Sciatic nerve (tissue), 2 donors: ENCODE measurements at regions not wholly inside any gene's neighbourhood (a gene's known extent, or its start where the extent isn't known, plus 50 kb on each side); places are given as distances from the start of the nearest gene placed in this dataset.

Experiments
- ATAC-seq: fragments of 200-7000 bp; cut with Tn5 transposase; one replicate; pipeline ENCODE4 v1.9.1; 2020; ENCODE audit warnings: mild to moderate bottlenecking, moderate library complexity
- DNase-seq: peaks from one replicate; pipeline ENCODE4 v3.0.0-alpha.2; 2020; ENCODE audit warnings: low spot score
- intact Hi-C: fragments of 100-400 bp; cut with DNase I; formaldehyde crosslinking; loops from one replicate; pipeline ENCODE4 v1.14.2; 2022
- donor health status: DM: no; HTN: no; CAD: no.
- donor health status: DM: no; HTN: no; CAD: no.

DNA sequence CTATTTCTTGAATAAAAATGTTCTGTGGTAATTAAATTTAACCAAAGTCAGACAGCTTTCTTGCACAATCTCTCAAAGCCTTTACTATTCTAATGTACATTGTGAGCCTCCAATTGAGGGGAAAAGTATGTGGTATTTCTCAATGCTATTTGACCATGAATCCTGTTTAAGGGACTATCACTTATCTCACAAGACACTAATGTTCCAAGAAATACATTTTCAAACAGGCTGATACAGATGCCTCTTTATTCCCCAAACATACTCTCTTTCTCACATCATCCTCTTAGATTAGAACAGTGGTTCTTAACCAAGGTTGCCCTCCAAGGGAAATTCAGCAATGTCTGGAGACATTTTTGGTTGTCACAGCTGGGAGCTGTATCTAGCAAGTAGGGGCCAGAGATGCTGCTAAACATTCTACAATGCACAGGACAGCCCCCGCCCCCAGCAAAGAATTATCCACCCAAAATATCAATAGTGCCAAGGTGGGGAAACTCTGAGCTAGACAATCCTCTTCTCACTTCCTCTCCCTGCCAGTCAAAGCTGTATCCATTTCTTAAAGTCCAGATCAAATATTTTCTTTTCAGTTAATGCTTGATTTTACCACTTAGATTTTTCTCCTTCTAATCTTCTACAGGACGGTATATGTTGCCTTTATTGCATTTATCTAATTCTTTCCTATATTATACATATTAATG is 129.2 kb upstream of the TRIM2 start:
- DNase-seq (no peak), ATAC-seq (no peak)
- intact Hi-C loops: no loop called here

DNA sequence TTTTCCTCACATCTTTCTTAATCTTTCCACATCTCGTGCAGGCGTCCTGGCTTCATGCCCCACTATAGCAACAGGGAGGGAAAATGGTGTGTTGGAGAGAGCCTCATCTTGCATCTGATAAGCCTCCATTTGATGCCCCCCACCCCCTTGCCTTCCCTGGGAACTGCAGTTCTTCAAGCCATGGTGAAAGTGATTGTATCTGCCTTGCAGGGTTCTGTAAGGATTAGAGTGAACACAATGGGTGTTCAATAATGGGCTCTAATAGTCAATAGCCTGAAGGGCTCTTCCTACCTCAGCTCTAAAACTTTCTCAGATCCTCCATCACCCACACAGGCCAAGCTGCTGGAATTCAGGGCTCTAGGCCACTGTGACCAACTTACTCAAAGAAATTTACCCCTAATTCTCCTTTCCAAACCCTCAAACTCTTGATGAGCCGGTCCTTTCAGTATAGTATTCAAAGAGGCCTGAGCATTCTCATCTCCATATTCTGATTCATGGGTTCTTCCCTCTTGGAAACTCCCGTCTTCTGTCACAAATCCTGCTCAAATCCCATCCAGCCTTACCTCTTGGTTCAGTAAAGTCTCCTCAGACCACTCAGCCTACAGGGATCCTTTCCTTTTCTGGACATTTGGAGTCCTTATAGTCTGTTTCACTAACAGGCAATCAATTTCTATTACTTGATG is 128.3 kb upstream of the TRIM2 start:
- intact Hi-C loops: no loop called here
- ATAC-seq: no peak
- DNase-seq: no peak

DNA sequence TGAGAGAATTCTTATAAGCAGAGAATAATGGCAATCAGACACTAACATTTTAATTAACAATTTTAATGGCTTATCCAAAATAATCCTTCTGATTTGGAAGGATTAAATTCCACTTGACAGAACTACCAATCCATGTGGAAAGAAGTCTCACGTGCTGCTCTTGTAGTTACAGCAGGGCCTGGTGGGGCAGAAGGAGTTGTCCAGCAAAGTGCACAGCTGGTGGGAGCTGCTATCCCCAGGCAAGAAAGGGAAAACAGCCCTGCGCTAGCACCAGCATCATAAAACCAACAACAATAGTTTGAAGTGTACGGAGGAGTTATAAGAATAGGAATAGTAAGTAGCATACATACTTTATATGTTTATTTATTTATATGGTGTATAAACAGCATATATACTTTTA is 127.4 kb upstream of the TRIM2 start:
- ATAC-seq (no peak), DNase-seq (no peak)
- intact Hi-C loops: no loop called here

DNA sequence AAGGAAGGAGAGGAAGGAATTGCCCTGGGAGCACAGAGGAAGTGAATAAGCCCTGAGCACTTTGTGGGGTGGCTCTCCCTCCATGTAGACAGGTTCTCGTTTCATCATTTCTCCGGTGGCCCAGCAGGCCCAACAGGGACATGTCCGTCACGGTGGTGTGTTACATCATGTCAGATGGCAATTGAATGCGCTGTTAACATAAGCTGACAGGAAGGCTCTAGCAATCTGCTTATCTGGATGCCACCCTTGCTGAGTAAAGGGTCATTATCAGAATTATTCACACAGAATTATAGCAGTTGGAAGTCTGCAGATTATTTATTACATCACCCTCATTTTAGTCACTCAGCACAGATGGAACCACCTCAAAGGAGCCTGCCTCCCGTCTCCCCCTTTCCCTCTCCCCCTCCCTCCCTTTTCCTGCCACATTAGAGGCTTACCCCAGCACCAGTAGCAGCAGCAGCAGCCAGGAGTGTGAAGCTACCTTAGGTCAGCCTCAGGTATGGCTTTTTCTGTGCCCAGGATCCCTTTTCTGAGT is 124.3 kb upstream of the TRIM2 start:
- ATAC-seq (no peak), DNase-seq (no peak)
- intact Hi-C loops: loop anchor here (10.0 kb wide), 1 partner anchor 235 kb away; no protein-coding TSS in a partner anchor

DNA sequence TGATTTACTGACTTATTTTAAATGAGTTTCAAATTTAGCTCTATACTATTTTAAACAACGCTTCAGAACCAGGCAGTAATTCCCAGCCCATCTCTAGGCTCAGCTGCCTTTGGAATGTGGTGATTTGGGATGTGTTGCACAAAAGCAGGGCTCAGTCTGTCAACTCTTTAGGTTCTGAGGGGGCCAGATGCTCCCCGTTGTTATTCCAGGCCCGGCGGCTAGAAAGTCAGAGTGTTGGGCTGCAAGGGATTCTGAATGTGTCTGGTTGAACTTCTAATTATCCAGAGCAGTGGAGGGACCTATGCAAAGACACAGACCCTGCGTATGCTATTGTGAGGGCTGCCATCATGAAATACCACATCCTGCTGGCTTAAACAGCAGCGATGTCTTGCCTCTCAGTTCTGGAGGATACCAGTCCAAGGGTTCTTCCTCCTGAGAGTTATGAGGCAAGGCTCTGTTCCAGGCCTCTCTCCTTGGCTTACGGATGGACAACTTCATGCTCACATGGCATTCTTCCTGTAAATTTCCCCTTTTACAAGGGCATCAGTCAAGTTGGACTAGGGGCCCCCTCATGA is 123.2 kb upstream of the TRIM2 start:
- DNase-seq (no peak), ATAC-seq (no peak)
- intact Hi-C loops: loop anchor here (10.0 kb wide), 1 partner anchor 236 kb away; no protein-coding TSS in a partner anchor

DNA sequence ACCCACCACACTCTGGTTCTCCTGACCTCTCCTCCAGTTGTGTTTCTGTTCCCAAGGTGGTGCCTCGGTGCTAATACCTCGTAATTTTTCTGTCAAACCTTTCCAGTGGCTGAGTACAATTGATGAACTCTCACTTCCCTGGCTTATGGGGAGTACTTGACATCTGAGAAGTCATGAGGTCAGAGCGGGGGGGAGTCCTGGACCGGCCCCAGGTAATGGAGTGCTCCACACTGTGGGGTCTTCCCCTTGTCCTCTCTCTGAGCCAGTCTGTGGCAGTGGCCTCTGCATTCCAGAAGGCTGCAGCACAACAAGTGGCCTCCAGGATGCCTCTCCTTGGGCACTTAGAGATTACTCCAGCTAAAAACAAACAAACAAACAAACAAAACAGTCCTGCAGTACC is 122.5 kb upstream of the TRIM2 start:
- DNase-seq (no peak), ATAC-seq (no peak)
- intact Hi-C loops: loop anchor here (10.0 kb wide), 1 partner anchor 237 kb away; no protein-coding TSS in a partner anchor

DNA sequence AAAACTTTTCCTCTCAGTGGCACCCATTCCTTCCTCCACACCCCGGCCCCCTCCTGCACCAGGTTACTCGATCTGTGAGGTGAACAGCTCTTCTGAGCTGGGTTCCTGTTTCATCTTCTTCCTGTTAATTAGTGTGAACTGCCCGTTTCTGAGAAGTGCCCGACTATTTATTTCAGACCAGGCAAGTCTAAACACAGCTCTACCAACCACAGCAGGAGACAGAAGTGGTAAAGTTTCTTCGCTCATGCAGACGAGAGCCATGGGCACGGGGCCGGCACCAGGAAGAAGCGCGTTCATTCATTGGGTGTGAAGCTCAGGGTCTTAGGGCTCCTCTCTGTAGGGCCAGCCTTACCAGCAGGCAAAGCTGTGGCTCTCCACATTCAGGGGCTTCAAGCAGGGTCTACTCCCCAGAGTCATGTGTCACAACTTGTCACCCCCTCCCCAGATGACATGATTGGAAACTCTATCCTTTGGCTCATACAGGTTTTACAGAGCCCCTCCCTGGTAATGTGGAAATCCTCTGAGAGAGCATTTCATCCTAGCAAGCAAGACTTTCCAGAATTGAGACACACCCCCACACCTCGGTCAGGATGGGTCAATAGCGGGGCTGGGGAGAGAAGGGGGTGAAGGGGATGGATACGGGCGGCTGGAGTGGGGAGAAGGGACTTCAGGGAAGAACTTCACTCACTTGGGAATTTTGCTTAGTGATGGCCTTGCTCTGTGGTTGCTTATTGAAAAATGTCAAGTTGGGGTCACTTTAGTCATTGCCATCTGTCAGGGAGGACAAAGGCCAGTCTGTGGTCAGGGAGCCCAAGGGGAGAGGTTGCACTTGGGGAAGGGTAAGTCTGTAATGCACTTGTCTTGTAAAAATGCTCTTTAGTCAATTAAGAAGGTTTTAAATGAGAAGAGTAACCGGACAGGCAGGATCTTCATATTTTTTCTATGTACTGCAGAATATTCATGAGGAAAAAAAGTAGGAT is 121.6 kb upstream of the TRIM2 start:
- DNase-seq (peak; percentile 40), ATAC-seq (no peak)
- intact Hi-C loops: loop anchor here (10.0 kb wide), 1 partner anchor 238 kb away; no protein-coding TSS in a partner anchor

DNA sequence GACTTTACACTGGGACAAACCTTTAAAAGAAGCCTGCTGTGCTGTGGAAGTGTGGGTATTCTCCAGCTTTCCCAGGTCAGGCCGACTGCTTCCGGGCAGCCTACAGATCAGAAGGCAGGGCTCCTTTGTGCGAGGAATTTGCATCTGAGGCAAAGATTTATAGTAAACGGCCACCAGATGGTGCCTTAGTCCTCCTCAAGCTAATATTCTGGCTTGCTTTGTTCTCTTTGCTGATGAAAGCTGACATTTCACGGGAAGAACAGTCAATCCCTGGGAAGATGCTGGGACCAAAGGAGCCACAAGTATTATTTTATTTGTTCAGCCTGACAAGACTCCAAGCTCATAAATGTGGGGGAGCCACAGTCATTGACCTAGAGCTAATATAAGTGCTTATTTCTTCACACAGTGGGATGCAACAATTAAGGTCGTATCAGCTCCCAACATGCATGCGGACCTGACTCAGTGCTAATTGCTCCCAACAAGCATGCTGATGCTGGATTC is 120.7 kb upstream of the TRIM2 start:
- peak; percentile 84 for ATAC-seq
- intact Hi-C loops: loop anchor here (10.0 kb wide), 1 partner anchor 239 kb away; no protein-coding TSS in a partner anchor
- DNase-seq: no peak

DNA sequence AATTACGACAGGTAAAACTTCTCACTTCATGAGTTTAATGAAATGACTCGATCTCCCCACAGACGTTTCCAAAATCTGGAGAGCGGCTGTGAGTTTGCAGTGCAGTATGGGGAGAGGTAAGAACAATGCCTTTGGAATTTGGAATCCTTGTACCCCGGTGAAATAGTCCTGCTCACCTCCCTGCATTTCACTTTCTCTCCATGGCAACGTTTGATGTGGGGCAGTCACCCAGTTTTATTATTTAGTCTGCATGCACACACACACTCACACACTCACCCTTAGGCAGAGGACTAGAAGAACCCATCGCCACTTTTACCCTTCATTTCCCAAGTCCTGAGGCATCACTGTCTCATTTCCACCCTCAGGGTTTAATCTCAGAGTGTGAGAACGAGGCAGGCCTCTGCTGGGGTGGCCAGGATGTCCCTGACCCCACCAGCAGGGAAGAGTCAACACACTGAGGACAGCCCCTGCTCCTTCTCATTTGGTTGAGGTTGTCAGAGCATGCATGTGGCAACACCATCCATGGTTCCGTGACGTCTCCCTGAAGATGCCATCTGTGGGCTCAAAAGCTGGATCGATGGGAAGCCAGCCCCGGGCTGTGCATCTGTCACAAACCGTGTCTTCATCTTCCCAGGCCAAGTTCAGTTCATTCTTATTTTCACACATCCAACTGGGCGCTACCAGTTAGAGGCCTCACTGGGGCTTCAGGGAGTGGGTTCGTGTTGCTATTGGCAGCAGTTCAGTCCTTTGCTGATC is 119.8 kb upstream of the TRIM2 start:
- intact Hi-C loops: loop anchor here (2.0 to 10.0 kb wide), 2 partner anchors 44 to 240 kb away; no protein-coding TSS in a partner anchor
- no peak for DNase-seq
- ATAC-seq: no peak

DNA sequence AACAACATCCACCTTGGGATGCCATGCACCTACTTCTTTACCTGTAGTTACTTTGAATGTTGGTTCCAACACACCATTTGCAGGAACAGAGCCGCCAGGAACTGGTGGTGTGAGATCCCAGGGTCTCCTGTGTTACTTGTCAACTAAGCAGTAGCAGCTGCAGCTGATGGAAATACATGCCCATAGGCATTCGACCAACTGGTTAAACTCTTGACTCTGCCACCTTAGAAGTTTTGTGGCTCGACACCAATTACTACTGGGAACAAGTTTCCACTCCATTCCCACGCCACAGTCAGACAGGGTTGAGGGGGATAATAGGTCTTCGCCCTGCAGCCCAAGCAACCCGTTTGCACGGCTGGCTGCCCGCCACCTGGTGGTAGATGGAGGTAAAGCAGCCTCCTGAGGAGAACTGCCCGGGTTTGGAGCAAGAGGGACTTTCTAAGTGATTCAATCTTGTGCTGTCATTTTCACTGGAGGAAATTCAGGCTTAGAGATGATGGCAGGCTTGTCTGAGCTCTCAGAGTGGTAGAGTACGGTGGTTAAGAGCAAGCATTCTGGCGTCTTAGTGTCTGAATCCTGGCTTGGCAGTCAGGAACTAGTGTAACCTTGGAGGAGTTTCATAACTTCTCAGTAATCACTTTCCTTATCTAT is 119.1 kb upstream of the TRIM2 start:
- DNase-seq: peak; percentile 86
- ATAC-seq: peak; percentile 72
- intact Hi-C loops: loop anchor here (2.0 to 10.0 kb wide), 2 partner anchors 44 to 240 kb away; no protein-coding TSS in a partner anchor

DNA sequence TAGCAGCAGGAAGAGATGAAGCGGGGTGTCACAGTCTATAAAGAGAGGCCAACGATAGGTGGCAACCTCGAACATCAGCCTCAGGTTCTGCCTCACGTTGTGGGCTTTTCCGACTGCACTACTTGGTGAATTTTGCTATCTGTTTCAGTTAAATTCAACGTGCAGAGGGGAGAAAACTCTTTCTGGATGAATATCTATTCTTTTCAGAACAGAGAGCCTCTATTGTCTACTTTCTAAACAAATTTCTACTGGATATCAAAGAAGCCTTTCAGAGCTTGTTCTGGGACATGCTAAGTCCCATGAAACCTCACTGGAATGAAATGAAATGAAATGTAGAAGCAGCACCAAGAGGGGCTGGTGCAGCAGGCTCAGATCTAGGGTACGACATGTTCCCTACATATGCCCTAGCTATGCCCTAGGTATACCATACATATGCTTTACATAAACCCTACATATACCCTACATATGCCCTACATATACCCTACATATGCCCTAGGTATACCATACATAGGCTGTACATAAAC is 116.5 kb upstream of the TRIM2 start:
- peak; percentile 14 for ATAC-seq
- no peak for DNase-seq
- intact Hi-C loops: loop anchor here (10.0 kb wide), 1 partner anchor 243 kb away; no protein-coding TSS in a partner anchor

DNA sequence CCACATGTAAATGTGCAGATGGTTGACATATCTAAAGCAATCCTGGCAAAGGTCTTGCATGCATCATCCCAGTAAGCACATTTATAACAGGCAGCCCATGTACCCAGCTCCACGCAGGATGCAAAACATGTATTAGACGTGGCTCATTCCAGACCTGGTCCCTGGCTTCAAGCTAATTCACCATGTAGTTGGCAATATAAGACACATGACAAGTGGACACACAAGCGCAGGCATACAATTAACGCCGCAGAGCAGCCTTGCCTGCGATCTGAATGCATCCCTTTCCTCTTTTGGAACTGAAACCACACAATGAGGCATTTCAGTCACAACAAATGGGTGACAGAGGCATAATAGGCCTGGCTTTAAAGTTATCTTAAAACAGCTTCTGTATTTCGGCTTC is 114.5 kb upstream of the TRIM2 start:
- intact Hi-C loops: loop anchor here (10.0 kb wide), 1 partner anchor 245 kb away; no protein-coding TSS in a partner anchor
- no peak for ATAC-seq
- no peak for DNase-seq

DNA sequence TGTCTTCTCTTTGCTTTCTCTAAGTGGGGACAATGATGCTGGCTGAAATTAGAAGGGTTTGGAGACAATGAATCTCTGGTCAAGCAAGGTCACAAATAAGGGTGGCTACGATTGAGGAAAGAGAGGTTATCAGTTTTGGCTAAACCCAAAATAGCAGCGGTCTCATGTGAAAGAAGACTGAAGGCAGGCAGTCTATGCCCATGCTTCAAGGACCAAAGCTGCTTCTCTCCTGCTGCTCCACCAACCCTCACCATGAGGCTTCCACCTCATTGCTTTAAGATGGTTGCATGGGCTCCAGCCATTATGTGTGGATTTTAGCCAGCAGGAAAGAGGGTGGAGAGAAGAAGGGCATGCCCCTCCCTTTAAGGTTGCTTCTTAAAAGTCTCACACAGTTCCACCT is 114.1 kb upstream of the TRIM2 start:
- DNase-seq (no peak), ATAC-seq (no peak)
- intact Hi-C loops: no loop called here

DNA sequence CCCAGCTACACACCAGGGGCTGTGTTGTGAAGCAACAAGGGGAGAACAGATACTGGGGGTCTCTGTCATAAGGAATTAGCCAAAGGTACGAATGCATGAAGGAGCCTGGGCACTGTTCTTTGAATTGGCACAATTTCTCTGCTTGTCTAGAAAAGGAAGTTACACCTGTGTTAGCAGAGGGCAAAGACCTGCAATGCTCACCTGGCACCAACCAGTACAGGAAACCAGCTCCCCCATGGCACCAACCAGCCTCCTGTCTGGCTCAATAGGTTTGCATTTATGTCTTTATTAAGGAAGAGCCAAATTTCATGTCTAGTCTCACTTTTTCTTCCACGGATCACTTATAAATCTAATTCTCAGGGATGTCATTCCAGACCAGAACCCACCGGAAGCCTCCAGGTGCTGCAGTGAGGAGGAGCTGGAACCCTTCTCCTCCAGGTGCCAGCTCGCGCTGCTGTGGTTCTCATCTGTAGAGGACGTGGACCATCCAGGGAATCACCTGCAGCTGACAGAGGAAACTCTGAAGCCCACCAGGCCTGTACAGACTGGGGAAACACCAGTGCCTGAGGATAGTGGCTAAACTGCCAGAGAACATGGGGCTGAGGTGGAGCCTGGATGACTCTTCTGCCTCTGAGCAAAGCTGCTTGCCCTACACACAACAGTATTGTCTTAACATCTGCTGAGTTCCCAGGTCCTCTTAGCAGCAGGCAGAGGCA is 113.4 kb upstream of the TRIM2 start:
- intact Hi-C loops: no loop called here
- no peak for ATAC-seq
- peak; percentile 26 for DNase-seq

DNA sequence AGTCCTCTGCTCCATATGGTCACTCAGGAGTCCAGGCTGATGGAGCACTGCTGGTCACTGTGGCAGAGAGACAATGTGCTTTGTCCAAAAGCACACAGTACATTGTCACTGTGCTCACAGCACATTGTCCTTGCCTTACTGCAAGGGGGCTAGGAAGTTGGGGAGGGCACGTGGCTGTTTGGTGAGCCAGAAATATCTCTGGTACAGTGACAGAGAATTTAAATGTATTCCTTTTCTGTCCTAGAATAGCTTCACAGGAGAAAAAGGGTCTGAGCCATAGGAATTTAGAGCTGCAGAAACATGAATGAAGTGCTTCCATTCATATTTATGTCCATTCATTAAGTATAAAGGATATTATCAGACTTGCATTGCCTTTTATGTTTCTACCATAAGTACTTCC is 110.8 kb upstream of the TRIM2 start:
- intact Hi-C loops: no loop called here
- DNase-seq (no peak), ATAC-seq (no peak)

DNA sequence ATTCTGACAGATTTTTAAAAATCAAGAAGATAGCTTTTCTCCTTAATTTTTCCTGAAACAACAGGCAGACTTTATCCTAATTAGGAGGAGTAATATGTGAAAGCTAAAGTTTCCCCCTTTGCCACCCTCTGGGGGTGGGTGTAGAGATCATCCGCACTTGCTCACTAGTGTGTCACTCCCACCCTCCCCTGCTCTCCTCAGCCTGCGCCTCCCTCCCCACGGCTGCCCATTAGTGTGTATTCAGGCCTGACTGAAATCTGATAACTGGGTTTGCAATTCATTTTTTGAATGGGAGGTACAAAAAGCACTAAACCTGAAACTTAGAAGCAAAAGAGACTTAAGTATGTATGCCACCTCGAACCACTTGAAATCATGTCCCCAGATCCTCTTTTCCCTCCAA is 110.4 kb upstream of the TRIM2 start:
- ATAC-seq: no peak
- intact Hi-C loops: no loop called here
- no peak for DNase-seq
